ENCODE measurements at regions not wholly inside any gene's neighbourhood (a gene's known extent, or its start where the extent isn't known, plus 50 kb on each side); places are given as distances from the start of the nearest gene placed in this dataset.

DNA sequence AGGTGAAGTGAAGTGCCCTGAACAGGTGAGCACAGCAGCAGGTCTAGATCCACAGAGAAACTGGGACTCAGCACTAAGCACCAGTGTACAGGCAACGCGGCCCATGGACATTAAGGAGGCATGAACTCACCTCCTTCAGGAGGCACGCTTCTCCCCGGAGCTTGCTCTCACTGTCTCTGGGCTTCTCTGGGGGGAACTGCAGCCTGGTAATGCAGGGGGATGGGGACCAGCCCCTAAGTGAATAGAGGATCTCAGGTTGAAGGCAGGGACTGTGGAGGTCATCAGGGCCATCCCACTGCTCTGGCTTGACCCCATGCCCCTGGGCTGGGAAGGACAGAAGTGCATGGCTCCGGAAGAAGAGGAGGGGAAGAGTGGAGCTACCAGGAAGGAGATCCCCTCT, 495.6 kb upstream of the B3GAT1 start:
- DNase-seq (ENCODE audit: low read depth), result no peak

DNA sequence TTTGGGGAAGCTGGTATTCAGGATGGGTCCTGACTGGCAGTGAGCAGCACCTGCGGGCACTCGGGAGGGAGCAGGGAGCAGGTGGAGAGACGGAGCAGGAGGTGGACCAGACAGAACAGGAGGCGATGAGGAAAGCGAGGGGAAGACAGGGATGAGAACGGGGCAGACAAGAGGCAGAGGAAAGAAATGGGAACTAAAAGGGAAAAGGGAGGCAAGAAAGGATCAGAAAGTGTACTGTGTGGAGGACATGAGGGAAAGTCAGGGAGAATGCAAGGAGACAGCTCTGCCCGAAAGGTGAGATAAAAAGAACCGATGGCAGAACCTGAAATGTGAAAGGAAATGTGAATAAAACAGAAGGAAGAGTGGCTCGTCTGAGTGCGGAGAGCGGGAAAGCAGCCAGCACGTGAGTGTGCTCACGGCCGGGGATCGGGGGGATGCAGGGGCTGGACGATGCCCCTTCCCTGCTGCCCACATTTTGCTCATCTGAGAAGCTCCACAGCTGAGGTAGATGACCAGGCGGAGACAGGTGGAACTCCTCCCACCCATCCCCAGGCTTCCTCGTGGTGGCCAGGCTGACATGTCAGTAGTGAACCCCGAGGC, 494.4 kb upstream of the B3GAT1 start:
- no peak for DNase-seq (ENCODE audit: low read depth)

DNA sequence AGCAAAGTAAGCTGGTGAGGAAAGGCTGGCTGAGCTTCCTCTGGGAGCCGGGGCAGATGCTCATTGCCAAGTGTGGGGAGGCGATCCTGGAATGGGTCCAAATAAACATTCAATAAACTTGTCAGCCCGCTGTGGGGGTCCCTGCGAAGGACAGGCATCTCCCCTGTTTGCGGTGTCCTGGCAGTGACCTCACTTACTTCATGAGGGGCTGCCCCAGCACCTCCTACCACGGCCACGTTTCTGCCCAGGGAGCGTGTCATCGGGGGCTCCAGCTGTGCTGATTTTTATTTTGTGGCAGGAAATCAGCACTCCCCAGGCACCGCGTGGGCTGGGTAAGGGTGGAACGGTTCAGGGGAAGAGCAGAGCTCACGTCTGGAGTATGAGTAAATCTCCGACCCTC, 493.9 kb upstream of the B3GAT1 start:
- no peak for DNase-seq (ENCODE audit: low read depth)

DNA sequence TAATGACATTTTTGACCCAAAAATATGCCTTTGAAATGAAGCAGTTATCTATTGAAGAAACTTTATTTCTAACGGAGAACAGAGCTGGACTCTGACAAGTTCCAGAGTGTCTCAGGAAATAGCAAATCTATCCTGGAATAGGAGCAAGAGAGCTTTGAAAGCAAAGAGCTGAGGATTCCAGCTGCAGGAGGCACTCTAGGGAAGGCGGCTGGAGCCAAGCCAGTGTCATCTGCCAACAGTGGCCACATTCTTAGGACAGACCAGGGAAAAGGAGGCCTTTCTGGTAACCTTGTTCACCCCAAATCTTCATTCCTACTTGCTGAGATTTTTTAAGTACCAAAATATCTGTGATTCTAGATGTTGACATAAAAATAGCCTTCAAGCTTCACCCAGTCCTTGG, 493.5 kb upstream of the B3GAT1 start:
- no peak for DNase-seq (ENCODE audit: low read depth)

DNA sequence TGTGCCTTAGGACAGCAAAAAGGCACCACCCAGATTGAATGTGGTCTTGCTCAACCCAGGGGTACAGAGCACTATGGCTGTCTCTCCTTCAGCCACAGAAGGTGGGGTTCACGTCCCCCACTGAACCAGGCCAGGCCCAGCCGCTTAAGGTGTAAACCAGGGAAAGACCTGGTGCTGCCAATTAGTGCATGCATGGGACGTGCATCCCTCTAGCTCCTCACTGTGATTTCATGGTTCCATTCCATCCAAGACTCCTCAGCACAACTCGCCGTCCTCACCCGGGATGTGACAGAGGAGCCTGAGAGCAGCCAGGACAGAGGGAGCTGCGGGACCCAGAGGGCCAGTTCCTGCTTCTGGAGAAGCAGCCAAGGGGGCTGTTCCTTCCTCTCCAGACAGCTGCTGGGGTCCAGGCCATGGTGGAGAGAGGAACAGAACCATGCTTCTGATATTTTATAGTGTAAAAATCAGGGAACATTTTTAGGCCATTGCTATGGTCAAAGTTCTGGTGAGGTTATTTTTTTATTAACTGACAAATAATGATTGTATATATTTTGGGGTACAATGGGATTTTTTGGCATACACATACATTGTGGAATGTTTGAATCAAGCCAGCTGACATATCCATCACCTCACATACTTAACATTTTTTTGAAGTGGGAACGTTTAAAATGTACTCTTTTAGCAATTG, 492.2 kb upstream of the B3GAT1 start:
- no peak for DNase-seq (ENCODE audit: low read depth)

DNA sequence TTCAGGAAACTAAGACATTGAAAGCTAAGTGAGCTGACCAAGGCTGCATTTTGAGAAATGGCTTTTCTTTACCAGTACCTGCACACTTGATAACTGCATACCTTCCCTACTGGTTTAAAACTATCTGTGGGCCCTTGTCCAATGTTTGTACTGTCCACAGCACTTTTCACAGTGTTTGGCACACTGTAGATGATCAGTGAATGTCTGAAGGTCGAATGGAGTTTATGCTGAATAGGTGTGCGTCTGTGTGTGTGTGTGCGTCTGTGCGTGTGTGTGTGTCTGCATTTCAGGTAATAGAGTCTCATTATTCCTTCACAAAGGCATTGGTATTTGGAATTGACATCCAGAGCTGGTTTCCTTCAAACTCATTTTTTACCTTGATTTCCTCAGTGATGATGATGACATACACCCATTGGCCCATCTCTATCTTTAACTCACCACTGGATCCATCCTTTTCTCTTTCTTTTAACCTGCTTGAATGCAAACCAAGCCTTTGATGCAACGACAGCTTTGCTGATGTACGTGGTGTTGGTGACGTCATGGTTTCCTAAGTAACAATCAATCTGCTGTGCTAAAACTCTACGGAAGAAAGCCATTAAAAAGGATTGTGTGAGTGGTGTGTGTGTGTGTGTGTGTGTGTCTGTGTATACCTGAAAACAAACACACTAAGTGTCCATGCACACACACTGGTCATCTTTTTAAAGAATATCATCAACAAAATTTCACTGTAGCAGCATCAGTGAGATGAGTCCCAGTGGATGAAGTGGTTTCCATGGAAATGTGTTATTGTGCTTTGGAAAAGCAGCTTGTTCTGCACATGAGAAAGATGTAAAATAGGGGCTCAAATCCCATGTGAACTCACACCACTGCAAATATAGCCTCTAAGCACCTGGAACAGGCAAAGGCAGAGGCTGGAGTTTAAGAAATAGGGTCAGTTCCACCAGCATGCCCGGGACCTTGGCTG, 490.2 kb upstream of the B3GAT1 start:
- no peak for DNase-seq (ENCODE audit: low read depth)

DNA sequence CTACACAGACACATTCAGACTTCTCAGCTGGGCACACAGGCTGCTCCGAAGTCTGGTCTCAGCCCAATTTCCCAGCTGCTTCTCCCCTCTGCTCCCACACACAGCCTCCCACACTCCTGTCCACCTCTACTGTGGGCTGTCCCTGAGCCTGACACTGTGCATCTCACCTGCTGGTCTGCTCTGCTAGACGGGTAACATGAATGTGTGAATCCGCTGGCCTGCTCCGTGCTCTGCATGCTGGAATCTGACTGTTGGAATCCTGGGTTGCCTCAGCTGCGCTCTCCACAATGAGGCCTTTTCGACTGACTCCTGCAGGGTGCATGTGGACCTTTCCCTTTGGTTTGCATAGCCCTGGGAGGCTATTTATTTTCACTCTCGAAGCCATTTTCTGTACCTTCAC, 489.5 kb upstream of the B3GAT1 start:
- DNase-seq (ENCODE audit: low read depth), result no peak

DNA sequence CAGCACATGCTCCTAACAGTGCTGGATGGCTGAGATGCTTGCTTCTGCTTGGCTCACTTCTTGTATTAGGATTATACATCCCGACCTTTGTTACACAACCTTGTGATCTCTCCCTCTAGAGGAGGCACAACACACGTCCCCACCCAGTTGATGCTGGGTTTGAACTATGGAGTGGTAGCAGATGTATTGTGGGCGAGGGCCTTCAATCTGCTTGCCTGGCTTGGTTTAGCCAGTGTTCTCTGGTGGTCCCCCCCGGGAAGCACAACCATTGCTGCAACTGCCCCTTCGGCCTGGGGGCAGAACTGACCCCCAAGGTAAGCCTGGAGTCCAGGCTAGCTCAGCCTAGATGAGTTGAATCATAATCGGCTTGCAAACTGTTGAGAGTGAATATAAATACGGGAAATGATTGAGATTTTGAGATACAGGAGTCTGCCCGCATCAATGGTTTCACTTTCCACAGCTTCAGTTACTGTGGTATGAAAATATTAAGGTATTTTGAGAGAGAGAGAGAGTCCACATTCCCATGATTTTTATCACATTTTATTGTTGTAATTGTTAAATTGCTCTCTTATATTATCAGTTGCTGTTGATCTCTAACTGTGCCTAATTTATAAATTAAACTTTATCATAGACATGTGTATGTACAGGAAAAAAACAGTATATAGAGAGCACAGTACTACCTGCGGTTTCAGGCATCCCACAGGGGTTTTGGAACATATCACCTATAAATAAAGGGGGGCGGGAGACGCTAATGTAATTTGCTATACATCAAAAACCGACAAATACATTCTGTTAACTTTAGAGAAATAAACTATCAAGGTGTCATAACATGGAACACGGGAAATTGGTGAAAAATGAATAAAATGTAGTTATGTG, 482.0 kb upstream of the B3GAT1 start:
- no peak for DNase-seq (ENCODE audit: low read depth)

DNA sequence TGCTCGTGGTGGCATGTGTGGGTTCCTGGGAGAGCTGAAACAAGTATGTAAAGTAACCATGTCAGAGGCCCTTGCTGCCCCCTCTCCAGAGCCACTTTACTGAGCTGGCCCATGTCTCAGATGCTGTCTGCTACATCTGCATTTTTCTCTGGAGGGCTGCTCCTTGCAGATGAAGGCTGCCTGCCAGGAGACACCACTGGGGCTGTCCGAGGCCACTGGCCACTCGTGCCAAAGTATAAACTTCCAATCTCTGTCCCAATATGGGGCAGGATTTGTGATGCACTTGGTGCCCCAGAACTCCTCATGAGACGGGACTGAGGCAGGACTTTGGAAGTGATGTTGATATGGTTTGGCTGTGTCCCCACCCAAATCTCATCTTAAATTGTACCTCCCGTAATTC, 478.4 kb upstream of the B3GAT1 start:
- no peak for DNase-seq (ENCODE audit: low read depth)

DNA sequence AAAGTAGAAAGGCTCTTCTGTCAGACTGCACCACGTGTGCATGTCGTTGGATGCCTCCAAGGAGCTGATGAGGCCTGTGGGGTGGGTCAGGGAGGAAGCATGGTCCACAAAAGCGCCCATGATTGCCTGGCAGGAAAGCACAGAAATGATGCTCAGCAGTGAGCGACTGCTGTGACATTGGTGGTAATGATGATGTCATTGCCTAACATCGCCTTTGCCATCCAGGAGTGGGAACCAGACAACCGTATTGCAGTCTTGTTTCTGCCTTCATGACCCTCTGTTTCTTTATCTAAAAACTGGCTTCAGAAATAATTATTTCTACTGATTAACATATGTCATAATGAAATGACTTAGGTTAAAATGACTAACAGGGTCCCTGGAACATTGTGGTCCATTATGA, 477.8 kb upstream of the B3GAT1 start:
- no peak for DNase-seq (ENCODE audit: low read depth)

DNA sequence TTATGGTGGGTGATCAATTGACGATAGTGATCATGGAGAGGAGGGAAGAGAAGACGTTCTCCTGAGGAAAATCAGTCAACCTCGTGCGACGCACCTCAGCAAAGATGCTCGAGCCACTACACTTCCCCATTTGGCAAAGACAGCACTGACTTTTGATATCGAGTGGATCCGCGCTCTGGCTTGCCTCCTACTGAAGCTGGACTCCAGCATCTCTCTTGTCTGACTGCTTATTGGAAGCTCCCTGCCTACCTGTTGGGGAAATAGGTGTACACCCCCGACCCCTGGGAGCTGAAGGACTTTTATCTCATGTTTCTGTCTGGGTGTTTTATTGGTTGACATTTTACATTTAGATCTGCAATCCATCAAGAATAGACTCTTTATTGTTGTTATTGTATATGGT, 476.8 kb upstream of the B3GAT1 start:
- DNase-seq (ENCODE audit: low read depth), result no peak

DNA sequence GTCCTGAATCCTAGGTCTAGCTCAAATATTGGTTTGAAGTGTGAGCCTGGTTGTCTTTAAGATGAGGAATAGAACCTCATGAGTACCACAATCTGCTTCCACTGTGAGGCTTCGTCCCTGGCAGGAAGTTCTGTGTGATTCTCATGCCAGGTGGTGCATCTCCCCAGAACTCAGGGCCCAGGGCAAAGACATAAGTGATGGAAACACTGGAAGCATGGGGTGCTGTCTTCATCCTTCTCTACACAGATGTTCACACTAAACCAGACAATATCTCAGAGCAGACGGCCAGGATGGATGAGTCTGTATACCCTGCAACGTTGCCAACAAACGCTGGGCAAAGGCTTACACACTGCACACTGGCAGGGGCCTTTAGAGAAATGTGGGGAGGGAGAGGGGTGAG, 475.9 kb upstream of the B3GAT1 start:
- DNase-seq (ENCODE audit: low read depth), result no peak

DNA sequence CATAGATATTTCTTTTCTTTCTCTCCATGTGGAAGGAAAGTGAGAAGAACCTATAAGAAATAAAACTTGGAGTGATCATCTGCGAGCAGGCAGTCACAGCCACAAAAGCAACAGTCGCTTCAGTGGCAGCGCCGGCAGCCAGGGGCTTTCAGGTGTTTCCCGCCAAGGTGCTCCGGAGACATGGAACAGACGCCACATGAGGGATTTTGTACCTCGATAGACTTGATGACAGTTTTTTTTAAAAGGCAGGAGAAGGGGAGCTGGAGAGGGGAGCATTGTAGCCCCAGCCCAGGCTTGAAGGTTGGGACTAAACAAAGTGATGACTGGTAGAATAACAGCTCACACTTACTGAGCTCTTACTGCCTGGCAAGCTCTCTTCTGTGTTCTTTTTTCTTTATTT, 471.4 kb upstream of the B3GAT1 start:
- DNase-seq (ENCODE audit: low read depth), result no peak

DNA sequence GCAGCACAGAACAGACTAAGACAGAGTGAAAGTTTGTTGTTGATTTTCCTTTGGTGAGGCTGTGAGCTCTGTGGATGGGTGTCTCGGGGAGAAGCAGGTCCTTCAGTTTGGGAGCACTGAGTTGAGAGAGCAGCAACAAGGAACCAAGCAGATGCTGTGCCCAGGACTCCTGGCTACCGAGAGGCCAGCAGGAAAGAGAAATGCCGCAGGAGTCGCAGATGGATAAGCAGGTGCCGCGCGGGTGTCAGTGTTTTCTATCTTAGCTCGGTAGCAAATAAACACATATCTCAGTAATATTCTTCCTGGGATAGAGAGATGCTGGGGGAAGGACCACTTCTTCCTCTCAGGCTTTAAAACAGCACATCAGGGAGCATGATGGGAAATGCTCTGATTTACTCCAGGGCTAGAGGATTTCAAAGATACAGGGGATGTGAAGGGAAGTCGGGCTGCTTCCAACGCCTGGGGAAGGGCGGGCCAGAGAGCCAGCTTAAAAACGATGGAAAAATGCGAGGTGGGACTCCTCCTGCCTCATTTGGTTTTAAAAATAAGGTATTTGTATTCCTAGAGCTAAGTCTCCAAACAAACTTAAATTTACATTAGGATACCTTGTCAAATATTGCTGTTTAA, 470.7 kb upstream of the B3GAT1 start:
- DNase-seq (ENCODE audit: low read depth), result no peak

DNA sequence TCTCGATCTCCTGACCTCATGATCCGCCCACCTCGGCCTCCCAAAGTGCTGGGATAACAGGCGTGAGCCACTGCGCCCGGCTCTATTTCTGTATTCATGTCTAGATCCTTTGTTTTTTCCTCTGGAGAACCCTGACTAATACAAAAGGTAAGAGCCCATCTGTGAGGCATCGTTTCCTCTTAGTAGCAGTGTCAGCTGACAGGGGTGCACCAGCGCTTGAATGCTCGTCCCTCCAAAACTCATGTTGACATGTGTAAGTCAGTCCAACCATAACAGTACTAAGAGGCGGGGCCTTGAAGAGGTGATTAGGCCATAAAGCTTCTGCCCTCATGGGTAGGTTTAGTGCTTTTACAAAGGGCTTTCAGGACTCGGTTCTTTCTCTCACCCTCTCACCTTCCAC, 470.1 kb upstream of the B3GAT1 start:
- DNase-seq (ENCODE audit: low read depth), result no peak

DNA sequence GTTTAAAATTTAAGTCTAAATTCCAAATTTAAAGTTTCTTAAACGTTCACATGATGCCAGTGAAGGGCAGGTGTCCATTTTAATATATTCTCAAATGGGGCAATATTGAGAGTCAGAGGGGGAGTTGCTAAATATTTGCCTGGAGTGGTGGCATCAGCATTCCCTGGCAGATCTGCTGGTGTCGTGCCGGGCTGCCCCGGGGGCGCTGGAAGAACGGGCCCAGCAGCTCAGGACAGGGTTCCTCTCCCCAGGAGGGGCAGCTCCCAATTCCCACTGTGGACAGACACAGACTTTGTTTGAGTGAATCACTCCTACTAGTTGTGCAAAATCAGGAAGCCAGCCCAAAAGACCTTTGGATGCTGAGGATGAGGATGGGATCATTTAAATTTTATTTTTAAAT, 468.7 kb upstream of the B3GAT1 start:
- DNase-seq (ENCODE audit: low read depth), result no peak

DNA sequence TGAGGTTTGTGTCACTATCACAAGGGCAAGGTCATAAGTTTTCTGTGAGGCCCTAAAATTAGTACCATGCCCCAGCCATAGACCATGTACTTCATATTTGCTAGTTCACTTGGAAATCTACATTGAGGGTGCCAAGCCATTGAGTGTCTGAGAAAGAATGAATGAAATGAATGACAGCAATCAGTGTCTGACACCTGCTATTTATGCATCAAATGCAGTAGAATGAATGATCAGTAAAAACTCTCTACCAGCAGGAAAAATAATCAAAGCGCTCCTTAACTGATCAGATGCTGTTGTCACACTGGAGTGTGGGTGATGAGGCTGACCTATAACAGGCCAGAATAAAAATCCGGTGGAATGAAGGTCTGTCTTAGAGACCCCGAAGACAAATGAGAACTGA, 467.9 kb upstream of the B3GAT1 start:
- no peak for DNase-seq (ENCODE audit: low read depth)

DNA sequence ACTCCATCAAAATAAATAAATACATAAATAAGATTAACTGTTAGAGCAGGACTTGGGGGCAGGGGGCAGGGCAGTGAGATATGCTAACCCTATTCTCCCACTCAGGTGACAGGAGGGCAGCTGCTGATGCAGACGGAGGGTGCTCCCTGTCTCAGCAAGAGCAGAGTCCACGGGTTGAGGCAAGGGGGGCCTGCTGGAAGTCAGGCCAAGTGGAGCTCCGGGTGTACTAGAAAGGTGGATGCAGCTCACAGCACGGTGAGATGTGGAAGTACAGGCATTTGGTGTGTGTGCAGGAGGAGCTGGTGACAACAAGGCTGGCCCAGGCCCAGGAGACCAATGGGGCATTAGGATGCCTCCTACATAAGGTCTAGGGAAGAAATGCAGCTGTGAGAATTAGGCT, 467.3 kb upstream of the B3GAT1 start:
- DNase-seq (ENCODE audit: low read depth), result no peak

DNA sequence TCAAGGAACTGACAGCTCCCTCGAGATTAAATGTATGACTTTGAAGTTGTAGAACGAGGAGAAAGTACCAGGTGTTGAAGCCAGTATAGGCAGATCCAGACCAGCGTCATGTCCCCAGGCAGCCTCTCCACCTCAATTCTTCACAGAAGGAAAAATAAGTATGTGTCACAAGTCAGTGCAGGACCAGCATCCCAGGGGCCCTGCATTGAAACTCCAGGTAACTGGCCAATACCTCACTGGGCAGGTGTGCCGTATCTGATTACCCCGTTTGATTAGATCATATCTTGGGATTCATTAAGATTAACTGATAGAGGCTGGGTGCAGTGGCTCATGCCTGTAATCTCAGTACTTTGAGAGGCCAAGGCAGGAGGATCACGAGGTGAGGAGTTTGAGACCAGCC, 466.7 kb upstream of the B3GAT1 start:
- DNase-seq (ENCODE audit: low read depth), result no peak

DNA sequence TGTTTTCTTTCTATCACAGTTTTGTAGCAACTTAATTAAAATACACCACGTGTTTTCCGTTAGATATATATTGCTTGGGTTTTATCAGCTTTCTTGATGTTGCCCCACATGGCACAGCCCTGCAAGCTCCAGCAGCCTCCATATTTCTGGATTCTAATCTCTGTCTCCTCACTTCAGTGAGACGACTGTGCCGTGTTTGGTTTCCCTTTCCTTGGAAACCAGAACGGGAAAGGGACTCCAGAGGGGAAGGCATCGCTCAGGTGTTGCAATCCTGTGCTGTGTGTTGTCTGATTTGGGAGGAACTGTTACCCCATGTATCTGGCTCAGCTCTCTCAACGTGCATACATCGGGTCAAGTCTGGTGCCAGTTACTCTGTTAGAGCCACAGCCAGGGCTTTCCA, 464.2 kb upstream of the B3GAT1 start:
- DNase-seq (ENCODE audit: low read depth), result no peak

DNA sequence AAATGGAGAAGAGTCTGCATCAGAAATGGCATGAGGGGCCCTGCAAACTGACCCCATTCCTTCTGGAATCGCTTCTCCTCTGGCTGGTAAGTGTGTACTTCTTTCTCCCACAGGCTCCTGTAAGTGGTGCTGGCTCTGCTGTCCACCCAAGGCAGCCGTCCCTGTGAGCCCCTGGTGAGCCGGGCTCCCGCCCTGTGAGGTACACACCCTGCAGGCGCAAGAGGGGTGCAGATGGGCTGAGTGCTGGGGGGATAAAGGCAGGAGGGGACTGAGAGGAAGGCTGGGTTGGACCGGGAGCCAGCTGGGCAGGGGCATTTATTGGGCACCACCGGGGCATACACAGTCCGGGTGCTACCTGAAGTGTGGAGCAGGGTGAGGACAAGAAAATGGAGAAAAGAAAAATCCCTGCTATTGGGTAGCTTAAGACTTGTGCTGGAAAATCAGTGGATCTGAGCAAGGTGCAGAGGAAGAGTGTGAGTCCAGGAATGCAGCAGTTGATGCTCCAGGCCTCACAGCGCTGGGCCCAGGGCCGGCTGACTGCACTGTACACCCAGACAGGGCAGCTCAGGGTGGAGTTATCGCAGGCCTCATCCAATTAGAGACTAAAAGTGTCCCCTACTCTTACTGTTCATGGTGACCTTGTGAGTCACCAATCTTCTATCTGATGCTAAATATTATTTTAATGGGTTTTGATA, 455.1 kb upstream of the B3GAT1 start:
- DNase-seq (ENCODE audit: low read depth), result no peak

Measured in stimulated activated CD4-positive, alpha-beta T cell treated with anti-CD3 and anti-CD28 coated beads, Interleukin-2, amount 100 ng/mL, for 4 hours (primary cell).